ENCODE measurements at regions not wholly inside any gene's neighbourhood (a gene's known extent, or its start where the extent isn't known, plus 50 kb on each side); places are given as distances from the start of the nearest gene placed in this dataset.

DNA sequence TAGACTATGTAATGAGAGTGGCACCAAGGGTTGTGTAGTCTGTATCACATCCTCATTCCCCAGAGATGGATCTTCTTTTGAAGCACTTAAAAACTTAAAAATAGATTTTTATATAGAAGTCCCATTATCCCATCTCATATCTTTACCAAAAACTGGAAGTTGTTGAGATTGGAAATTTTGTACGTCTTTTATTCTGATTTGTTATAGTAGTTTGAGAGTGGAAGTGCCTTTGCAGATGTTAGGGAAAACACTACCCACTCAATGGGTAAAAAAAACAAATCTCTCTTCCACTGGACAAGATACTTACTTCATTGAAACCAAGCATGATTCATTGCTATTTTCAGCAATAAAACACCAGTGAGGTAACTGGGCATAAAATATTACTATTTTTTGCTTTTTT is 184.4 kb downstream of the MACC1 start:
- Histone ChIP-seq H3K23ac (ENCODE audit: insufficient read length, low read depth, low read length) (no peak overlapping the region), H4K20me1 (ENCODE audit: control insufficient read depth, insufficient read depth, insufficient read length) (no peaks in the 10 kb centered on the region), H3K9me3 (ENCODE audit: control insufficient read depth, low read depth, low read length) (no peaks in the 10 kb centered on the region), H3K9ac (ENCODE audit: extremely low read depth, insufficient read length, low read length) (no peak overlapping the region), H2BK20ac (ENCODE audit: low read depth, low read length, poor library complexity, severe bottlenecking) (no peak overlapping the region), H4K8ac (replicated peaks; ENCODE audit: insufficient read length, low read depth, low read length) (no peak overlapping the region), H2AFZ (ENCODE audit: low read length) (no peak overlapping the region), H3K27me3 (ENCODE audit: insufficient read depth, low read length) (no peaks in the 10 kb centered on the region), H2BK15ac (ENCODE audit: low read depth, low read length) (no peak overlapping the region), H2BK120ac (ENCODE audit: low read depth, low read length, poor library complexity, severe bottlenecking) (no peak overlapping the region), H3K56ac (ENCODE audit: insufficient read length, low read depth, low read length) (no peak overlapping the region), H3K4me1 (ENCODE audit: insufficient read depth, low read length) (peaks cover 5% of the 10 kb centered on the region; the same call in 1 of the 2 replicates), H4K5ac (ENCODE audit: insufficient read length, low read depth, low read length) (no peak overlapping the region), H2BK12ac (ENCODE audit: insufficient read length, low read depth, low read length) (no peak overlapping the region), H3K27ac (ENCODE audit: insufficient read length, low read depth, low read length) (no peak overlapping the region), H3K14ac (ENCODE audit: insufficient read depth, low read length) (no peak overlapping the region), H2AK5ac (ENCODE audit: insufficient read length, low read length) (no peak overlapping the region), H3K79me1 (ENCODE audit: insufficient read depth, low read depth, low read length, poor library complexity, severe bottlenecking) (no peaks in the 10 kb centered on the region), H3K23me2 (ENCODE audit: insufficient read length, low read depth, low read length, poor library complexity, severe bottlenecking) (no peaks in the 10 kb centered on the region), H4K91ac (ENCODE audit: insufficient read length, low read depth, low read length) (no peak overlapping the region), H3T11ph (ENCODE audit: low read length) (no peak overlapping the region), H3K79me2 (ENCODE audit: insufficient read depth, low read length) (no peaks in the 10 kb centered on the region; the same call in 1 of the 2 replicates), H3K18ac (ENCODE audit: insufficient read length, low read depth, low read length) (no peak overlapping the region), H2BK5ac (ENCODE audit: insufficient read length, low read length) (no peak overlapping the region), H3K4ac (ENCODE audit: low read depth, low read length) (no peak overlapping the region), H3K4me2 (ENCODE audit: insufficient read depth, insufficient read length, low read length) (no peak overlapping the region)
- Mint-ChIP-seq H3K27ac (no peak overlapping the region; a peak in 1 of 7 replicates), H3K4me1 (peaks cover 22 to 38% of the 10 kb centered on the region in 2 experiments), H3K36me3 (ENCODE audit: insufficient read depth in 1 of 3, low read depth in 3 of 3) (peaks cover 5 to 15% (median 6%) of the 10 kb centered on the region in 3 experiments; a peak in 5 of 7 replicates), H3K27me3 (ENCODE audit: low read depth) (no peaks in the 10 kb centered on the region), H3K9me3 (peaks cover 0 to 4% of the 10 kb centered on the region in 2 experiments; a peak in 2 of 5 replicates), H3K4me3 (no peak overlapping the region)
- TF ChIP-seq, protein P1, sequence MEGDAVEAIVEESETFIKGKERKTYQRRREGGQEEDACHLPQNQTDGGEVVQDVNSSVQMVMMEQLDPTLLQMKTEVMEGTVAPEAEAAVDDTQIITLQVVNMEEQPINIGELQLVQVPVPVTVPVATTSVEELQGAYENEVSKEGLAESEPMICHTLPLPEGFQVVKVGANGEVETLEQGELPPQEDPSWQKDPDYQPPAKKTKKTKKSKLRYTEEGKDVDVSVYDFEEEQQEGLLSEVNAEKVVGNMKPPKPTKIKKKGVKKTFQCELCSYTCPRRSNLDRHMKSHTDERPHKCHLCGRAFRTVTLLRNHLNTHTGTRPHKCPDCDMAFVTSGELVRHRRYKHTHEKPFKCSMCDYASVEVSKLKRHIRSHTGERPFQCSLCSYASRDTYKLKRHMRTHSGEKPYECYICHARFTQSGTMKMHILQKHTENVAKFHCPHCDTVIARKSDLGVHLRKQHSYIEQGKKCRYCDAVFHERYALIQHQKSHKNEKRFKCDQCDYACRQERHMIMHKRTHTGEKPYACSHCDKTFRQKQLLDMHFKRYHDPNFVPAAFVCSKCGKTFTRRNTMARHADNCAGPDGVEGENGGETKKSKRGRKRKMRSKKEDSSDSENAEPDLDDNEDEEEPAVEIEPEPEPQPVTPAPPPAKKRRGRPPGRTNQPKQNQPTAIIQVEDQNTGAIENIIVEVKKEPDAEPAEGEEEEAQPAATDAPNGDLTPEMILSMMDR (conservative IDR thresholded peaks at IDR 0.05) = no peak
- DNase-seq = no peak
- WGBS (ENCODE audit: extremely low coverage, insufficient read length, low lambda C conversion rate) = no CpG with 5 or more reads among the region's 1 CpG
